Tibial nerve (tissue), 4 donors: ENCODE measurements at regions not wholly inside any gene's neighbourhood (a gene's known extent, or its start where the extent isn't known, plus 50 kb on each side); places are given as distances from the start of the nearest gene placed in this dataset.

Source experiments
- CTCF ChIP-seq, 5 experiments: fragments of 200-600 bp in 3 of 5; fragments of 450-650 bp in 2 of 5; sonication (generic) in 3 of 5; IDR thresholded peaks; one replicate each; pipeline ENCODE4 v1.5.1; 2016 to 2019; ENCODE audit warnings: antibody characterized with exemption in 5 of 5, mild to moderate bottlenecking in 3 of 5, moderate library complexity in 2 of 5
- EP300 ChIP-seq, 2 donors: sonication (generic); formaldehyde crosslinking; IDR thresholded peaks; one replicate each; pipeline ENCODE4 v1.6.1; 2017; ENCODE audit warnings: antibody characterized with exemption in 2 of 2, mild to moderate bottlenecking in 1 of 2
- POLR2A ChIP-seq, 2 donors: fragments of 450-650 bp; IDR thresholded peaks; one replicate each; pipeline ENCODE4 v1.6.1; 2017; ENCODE audit warnings: antibody characterized with exemption in 2 of 2, mild to moderate bottlenecking in 2 of 2, moderate library complexity in 2 of 2

GRCh38 chr7:81852701-81853100 lies 82.9 kb upstream of the HGF start:
- TF ChIP-seq CTCF (IDR thresholded peaks at IDR 0.05) (no peak), EP300 (IDR thresholded peaks at IDR 0.05) (no peak), POLR2A (IDR thresholded peaks at IDR 0.05) (no peak)
